ENCODE measurements at regions not wholly inside any gene's neighbourhood (a gene's known extent, or its start where the extent isn't known, plus 50 kb on each side); places are given as distances from the start of the nearest gene placed in this dataset.
"Not testable (repeated sequence)": the region's sequence is repeated elsewhere in the genome, so short reads cannot be mapped to it uniquely, and the experiment has no call there.

- Histone ChIP-seq H3K27me3 (no peaks in the 10 kb centered on the region), H3K4me1 (no peaks in the 10 kb centered on the region), H3K4me3 (no peak overlapping the region), H3K36me3 (no peaks in the 10 kb centered on the region), H3K27ac (no peak overlapping the region), H3K9me3 (no peaks in the 10 kb centered on the region)
- WGBS: 64% methylated on average over 2 of the region's 2 CpGs
- TF ChIP-seq EP300 (IDR thresholded peaks at IDR 0.05) (no peak), POLR2AphosphoS5 (IDR thresholded peaks at IDR 0.05) (no peak), POLR2A (IDR thresholded peaks at IDR 0.05) (no peak)
- TF ChIP-seq, protein P1, sequence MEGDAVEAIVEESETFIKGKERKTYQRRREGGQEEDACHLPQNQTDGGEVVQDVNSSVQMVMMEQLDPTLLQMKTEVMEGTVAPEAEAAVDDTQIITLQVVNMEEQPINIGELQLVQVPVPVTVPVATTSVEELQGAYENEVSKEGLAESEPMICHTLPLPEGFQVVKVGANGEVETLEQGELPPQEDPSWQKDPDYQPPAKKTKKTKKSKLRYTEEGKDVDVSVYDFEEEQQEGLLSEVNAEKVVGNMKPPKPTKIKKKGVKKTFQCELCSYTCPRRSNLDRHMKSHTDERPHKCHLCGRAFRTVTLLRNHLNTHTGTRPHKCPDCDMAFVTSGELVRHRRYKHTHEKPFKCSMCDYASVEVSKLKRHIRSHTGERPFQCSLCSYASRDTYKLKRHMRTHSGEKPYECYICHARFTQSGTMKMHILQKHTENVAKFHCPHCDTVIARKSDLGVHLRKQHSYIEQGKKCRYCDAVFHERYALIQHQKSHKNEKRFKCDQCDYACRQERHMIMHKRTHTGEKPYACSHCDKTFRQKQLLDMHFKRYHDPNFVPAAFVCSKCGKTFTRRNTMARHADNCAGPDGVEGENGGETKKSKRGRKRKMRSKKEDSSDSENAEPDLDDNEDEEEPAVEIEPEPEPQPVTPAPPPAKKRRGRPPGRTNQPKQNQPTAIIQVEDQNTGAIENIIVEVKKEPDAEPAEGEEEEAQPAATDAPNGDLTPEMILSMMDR (IDR thresholded peaks at IDR 0.05): no peak
- DNase-seq (ENCODE audit: low spot score in 2 of 2): no peak
These were observed 50.8 kb upstream of the PCSK1 start for GRCh38 chr5:96483878-96484277.

DNA sequence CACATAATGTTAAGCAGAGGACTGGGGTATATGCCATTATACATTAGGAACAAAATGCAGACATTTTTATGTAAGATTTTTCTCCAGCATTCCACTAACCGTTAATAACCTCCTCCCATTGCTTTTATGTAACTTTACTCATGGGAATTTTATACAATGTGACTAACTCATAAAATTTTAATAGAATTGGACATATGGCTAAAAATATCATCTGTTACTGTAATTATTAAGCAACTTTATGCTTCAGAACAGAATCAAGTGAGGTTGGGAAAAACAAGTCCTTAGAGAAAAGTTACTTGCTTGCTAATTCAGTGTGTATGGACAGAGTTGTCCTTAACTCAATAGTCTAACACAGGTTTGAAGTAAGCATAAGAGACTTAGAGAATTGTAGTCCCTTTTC is 54.8 kb upstream of the PCSK1 start:
- Histone ChIP-seq H3K36me3 (no peaks in the 10 kb centered on the region), H3K27ac (no peak overlapping the region), H3K27me3 (no peaks in the 10 kb centered on the region), H3K9me3 (no peaks in the 10 kb centered on the region), H3K4me3 (no peak overlapping the region), H3K4me1 (no peaks in the 10 kb centered on the region)
- DNase-seq (ENCODE audit: low spot score in 2 of 2): no peak
- TF ChIP-seq, protein P1 (IDR thresholded peaks at IDR 0.05): no peak
- TF ChIP-seq EP300 (IDR thresholded peaks at IDR 0.05) (no peak), POLR2AphosphoS5 (IDR thresholded peaks at IDR 0.05) (no peak), POLR2A (IDR thresholded peaks at IDR 0.05) (no peak)
- 64% methylated on average over 1 of the region's 1 CpG for WGBS

DNA sequence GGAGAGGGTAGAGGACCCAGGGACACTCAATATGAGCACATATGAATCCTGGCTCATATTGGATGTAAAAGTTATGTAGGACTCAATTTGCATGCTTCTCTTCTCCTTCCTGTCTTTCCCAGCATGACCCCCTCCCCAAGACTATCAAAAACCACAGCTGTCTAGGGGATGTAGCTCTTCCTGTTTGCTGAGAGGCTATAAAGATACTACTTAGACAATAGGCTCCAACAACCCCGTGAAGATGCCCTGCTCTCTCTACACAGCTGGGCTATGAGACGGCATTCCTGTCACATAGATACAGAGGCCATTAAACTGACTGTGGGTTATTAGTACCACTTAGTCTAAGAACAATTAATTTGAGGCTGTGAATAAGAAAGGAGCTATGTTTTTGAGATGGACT is 56.5 kb upstream of the PCSK1 start:
- Histone ChIP-seq H3K27ac (no peak overlapping the region), H3K9me3 (no peaks in the 10 kb centered on the region), H3K36me3 (no peaks in the 10 kb centered on the region), H3K27me3 (no peaks in the 10 kb centered on the region), H3K4me1 (no peaks in the 10 kb centered on the region), H3K4me3 (no peak overlapping the region)
- WGBS: 64% methylated on average over 2 of the region's 2 CpGs
- no peak for TF ChIP-seq POLR2AphosphoS5 (IDR thresholded peaks at IDR 0.05)
- TF ChIP-seq, protein P1 (IDR thresholded peaks at IDR 0.05): no peak
- no peak for TF ChIP-seq EP300 (IDR thresholded peaks at IDR 0.05)
- no peak for TF ChIP-seq POLR2A (IDR thresholded peaks at IDR 0.05)
- no peak for DNase-seq (ENCODE audit: low spot score in 2 of 2)

- WGBS: 48% methylated on average over 6 of the region's 6 CpGs
- Histone ChIP-seq H3K27me3 (no peaks in the 10 kb centered on the region), H3K4me3 (no peak overlapping the region), H3K4me1 (no peaks in the 10 kb centered on the region), H3K9me3 (no peaks in the 10 kb centered on the region), H3K36me3 (no peaks in the 10 kb centered on the region), H3K27ac (no peak overlapping the region)
- TF ChIP-seq POLR2AphosphoS5 (IDR thresholded peaks at IDR 0.05) (no peak), EP300 (IDR thresholded peaks at IDR 0.05) (no peak), POLR2A (IDR thresholded peaks at IDR 0.05) (no peak)
- TF ChIP-seq, protein P1 (IDR thresholded peaks at IDR 0.05): no peak
- no peak for DNase-seq (ENCODE audit: low spot score in 2 of 2)
These were observed 59.5 kb upstream of the PCSK1 start for GRCh38 chr5:96492459-96493047.

DNA sequence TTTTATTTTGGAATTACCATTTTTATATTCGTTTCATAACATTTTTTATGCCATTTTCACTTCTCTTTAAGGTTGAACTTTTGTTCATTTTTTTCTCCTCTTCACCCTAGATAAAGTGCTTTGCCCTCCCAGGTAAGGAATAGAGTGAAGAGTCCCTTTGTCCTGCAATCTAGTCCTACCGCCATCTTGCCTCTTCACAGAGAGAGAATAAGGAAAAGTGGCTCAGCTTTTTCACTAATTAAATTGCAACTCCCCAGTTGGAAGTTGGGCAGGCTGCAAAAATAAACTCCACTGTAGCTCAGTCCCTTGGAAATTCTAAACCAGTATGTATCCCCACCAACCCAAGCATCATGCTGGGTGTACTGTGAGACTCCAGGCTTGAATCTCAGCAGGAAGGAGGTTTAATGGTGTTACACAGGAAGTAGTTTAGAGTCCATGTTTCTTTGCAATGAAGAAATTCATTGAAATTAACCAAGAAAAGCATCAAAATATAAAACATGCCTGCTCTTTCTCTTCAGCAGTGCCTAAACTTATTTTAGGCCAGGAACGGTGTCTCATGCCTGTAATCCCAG is 60.3 kb upstream of the PCSK1 start:
- 73% methylated on average over 3 of the region's 3 CpGs for WGBS

GRCh38 chr5:96495412-96495811 is 62.4 kb upstream of the PCSK1 start:
- not testable (repeated sequence) for H3K4me1 ChIP-seq; H3K4me3 ChIP-seq; H3K27me3 ChIP-seq; H3K27ac ChIP-seq; H3K36me3 ChIP-seq; H3K9me3 ChIP-seq; DNase-seq (ENCODE audit: low spot score in 2 of 2)
- 90% methylated on average over 1 of the region's 1 CpG for WGBS

More for the DNA sequence above, 60.3 kb upstream of the PCSK1 start:
- no peaks in the 10 kb centered on the region for H3K9me3 ChIP-seq
- no peaks in the 10 kb centered on the region for H3K27me3 ChIP-seq
- no peak overlapping the region for H3K4me3 ChIP-seq
- no peak for DNase-seq (ENCODE audit: low spot score in 2 of 2)
- no peaks in the 10 kb centered on the region for H3K4me1 ChIP-seq
- no peak overlapping the region for H3K27ac ChIP-seq
- no peak for TF ChIP-seq POLR2AphosphoS5 (IDR thresholded peaks at IDR 0.05)
- TF ChIP-seq, protein P1 (IDR thresholded peaks at IDR 0.05): no peak
- no peak for TF ChIP-seq POLR2A (IDR thresholded peaks at IDR 0.05)
- TF ChIP-seq EP300 (IDR thresholded peaks at IDR 0.05): no peak
- no peaks in the 10 kb centered on the region for H3K36me3 ChIP-seq

DNA sequence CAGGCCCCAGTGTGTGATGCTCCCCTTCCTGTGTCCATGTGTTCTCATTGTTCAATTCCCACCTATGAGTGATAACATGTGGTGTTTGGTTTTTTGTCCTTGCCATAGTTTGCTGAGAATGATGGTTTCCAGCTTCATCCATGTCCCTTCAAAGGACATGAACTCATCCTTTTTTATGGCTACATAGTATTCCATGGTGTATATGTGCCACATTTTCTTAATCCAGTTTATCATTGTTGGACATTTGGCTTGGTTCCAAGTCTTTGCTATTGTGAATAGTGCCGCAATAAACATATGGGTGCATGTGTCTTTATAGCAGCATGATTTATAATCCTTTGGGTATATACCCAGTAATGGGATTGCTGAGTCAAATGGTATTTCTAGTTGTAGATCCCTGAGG is 64.0 kb upstream of the PCSK1 start:
- WGBS: 87% methylated on average over 1 of the region's 1 CpG
- H3K27me3 ChIP-seq; H3K9me3 ChIP-seq; H3K4me1 ChIP-seq; H3K4me3 ChIP-seq; H3K36me3 ChIP-seq; DNase-seq (ENCODE audit: low spot score in 2 of 2); H3K27ac ChIP-seq: not testable (repeated sequence)

Data from suprapubic skin (tissue), 4 donors.